Naive thymus-derived CD4-positive, alpha-beta T cell (primary cell): ENCODE measurements at regions not wholly inside any gene's neighbourhood (a gene's known extent, or its start where the extent isn't known, plus 50 kb on each side); places are given as distances from the start of the nearest gene placed in this dataset.

ENCODE experiments used
- ATAC-seq: fragments of 150-1000 bp; cut with Tn5 transposase; 2 replicates; pipeline ENCODE4 v1.10.0; 2021; ENCODE audit warnings: mild to moderate bottlenecking, moderate library complexity
- CTCF ChIA-PET: fragments of 350-600 bp; sonication (Branson Sonifier 250); formaldehyde crosslinking; loops from one replicate; lab custom pipeline; 2021; ENCODE audit warnings: antibody characterized with exemption; lab: Charles Lee
- POLR2A ChIA-PET: fragments of 350-600 bp; sonication (Branson Sonifier 250); formaldehyde crosslinking; loops from one replicate; lab custom pipeline; 2021; ENCODE audit warnings: antibody characterized with exemption, inconsistent platforms; lab: Charles Lee
- DNase-seq, 9 donors: peaks; one replicate each; pipeline versions ENCODE4 v3.0.0 to v3.0.0-alpha.2; 2020 to 2022; ENCODE audit warnings: mixed read lengths in 1 of 9
- H3K27ac ChIP-seq: one replicate; pipeline ENCODE4 v1.7.0; 2013; ENCODE audit warnings: mild to moderate bottlenecking, low read depth, low read length, moderate library complexity
- H3K27me3 ChIP-seq, 2 donors: one replicate each; pipeline ENCODE4 v1.7.0; 2013; ENCODE audit warnings: low read length in 2 of 2, mild to moderate bottlenecking in 2 of 2, moderate library complexity in 2 of 2; ENCODE audit not compliant: control insufficient read depth in 2 of 2, insufficient read depth in 2 of 2
- H3K36me3 ChIP-seq, 3 experiments: 1 replicate in 2 of 3; 2 replicates in 1 of 3; pipeline ENCODE4 v1.7.0; 2013; ENCODE audit warnings: low read length in 3 of 3, mild to moderate bottlenecking in 3 of 3, moderate library complexity in 1 of 3; ENCODE audit not compliant: insufficient read depth in 3 of 3, control insufficient read depth in 2 of 3
- H3K4me1 ChIP-seq, 2 donors: one replicate each; pipeline ENCODE4 v1.7.0; 2013; ENCODE audit warnings: low read length in 2 of 2, mild to moderate bottlenecking in 2 of 2, moderate library complexity in 1 of 2; ENCODE audit not compliant: control insufficient read depth in 2 of 2, insufficient read depth in 2 of 2
- H3K4me3 ChIP-seq: 2 replicates; pipeline ENCODE4 v1.7.0; 2013; ENCODE audit warnings: mild to moderate bottlenecking, low read length
- H3K9me3 ChIP-seq, 3 experiments: 1 replicate in 2 of 3; 2 replicates in 1 of 3; pipeline ENCODE4 v1.7.0; 2013; ENCODE audit warnings: low read length in 3 of 3; ENCODE audit not compliant: control insufficient read depth in 2 of 3
- H3K27ac Mint-ChIP-seq, 9 donors: one replicate each; pipeline ENCODE4 v1.8.0; 2020 to 2022; ENCODE audit warnings: mixed read lengths in 9 of 9, mild to moderate bottlenecking in 8 of 9, moderate library complexity in 5 of 9, inconsistent platforms in 2 of 9
- H3K27me3 Mint-ChIP-seq, 5 donors: one replicate each; pipeline ENCODE4 v1.8.0; 2021 to 2022; ENCODE audit warnings: mixed read lengths in 5 of 5, mild to moderate bottlenecking in 1 of 5
- H3K36me3 Mint-ChIP-seq, 5 donors: one replicate each; pipeline ENCODE4 v1.8.0; 2020 to 2022; ENCODE audit warnings: mixed read lengths in 5 of 5, mild to moderate bottlenecking in 3 of 5, inconsistent platforms in 1 of 5
- H3K4me1 Mint-ChIP-seq, 7 donors: one replicate each; pipeline ENCODE4 v1.8.0; 2020 to 2022; ENCODE audit warnings: mixed read lengths in 7 of 7, mild to moderate bottlenecking in 3 of 7, inconsistent platforms in 1 of 7
- H3K4me3 Mint-ChIP-seq, 10 donors: one replicate each; pipeline ENCODE4 v1.8.0; 2020 to 2022; ENCODE audit warnings: mild to moderate bottlenecking in 10 of 10, mixed read lengths in 10 of 10, moderate library complexity in 6 of 10, inconsistent platforms in 2 of 10
- H3K9me3 Mint-ChIP-seq, 11 donors: one replicate each; pipeline ENCODE4 v1.8.0; 2020 to 2022; ENCODE audit warnings: mixed read lengths in 11 of 11, mild to moderate bottlenecking in 4 of 11, inconsistent platforms in 1 of 11, moderate library complexity in 1 of 11
- intact Hi-C, 2 donors: fragments of 100-400 bp; cut with micrococcal nuclease; formaldehyde crosslinking; loops; one replicate each; pipeline ENCODE4 v1.15.1; 2023

- no peaks in the 10 kb centered on the region for H3K27me3 ChIP-seq
- H3K27me3 Mint-ChIP-seq, result peaks cover 0 to 8% (median 0%) of the 10 kb centered on the region in 5 donors
- no peak overlapping the region for H3K27ac ChIP-seq
- no peaks in the 10 kb centered on the region for H3K4me1 ChIP-seq
- ChIA-PET POLR2A (no interaction called here), CTCF (no interaction called here)
- no peak overlapping the region for H3K4me3 ChIP-seq
- DNase-seq (no peak), ATAC-seq (no peak)
- H3K9me3 ChIP-seq, result no peaks in the 10 kb centered on the region
- H3K4me1 Mint-ChIP-seq, result no peaks in the 10 kb centered on the region
- intact Hi-C loops, result no loop called here
- H3K9me3 Mint-ChIP-seq, result peaks cover 0 to 8% (median 0%) of the 10 kb centered on the region in 11 donors
- no peak overlapping the region for H3K4me3 Mint-ChIP-seq
- H3K27ac Mint-ChIP-seq, result no peak overlapping the region
- H3K36me3 ChIP-seq, result no peaks in the 10 kb centered on the region
- H3K36me3 Mint-ChIP-seq, result no peaks in the 10 kb centered on the region
Observed at GRCh38 chr7:125010540-125010939, 80.9 kb upstream of the POT1 start.

- Histone ChIP-seq H3K27me3 (no peaks in the 10 kb centered on the region), H3K4me3 (no peak overlapping the region), H3K27ac (no peak overlapping the region), H3K36me3 (no peaks in the 10 kb centered on the region), H3K9me3 (no peaks in the 10 kb centered on the region), H3K4me1 (no peaks in the 10 kb centered on the region)
- POLR2A ChIA-PET, result no interaction called here
- peaks cover 0 to 12% (median 6%) of the 10 kb centered on the region in 5 donors for H3K36me3 Mint-ChIP-seq
- peaks cover 0 to 1% (median 0%) of the 10 kb centered on the region in 7 donors for H3K4me1 Mint-ChIP-seq
- CTCF ChIA-PET, result interaction anchor here (0.6 kb wide), 1 partner anchor 1133 kb away, joined by 3 read pairs; no protein-coding TSS in a partner anchor
- H3K4me3 Mint-ChIP-seq, result no peak overlapping the region
- H3K27me3 Mint-ChIP-seq, result no peaks in the 10 kb centered on the region
- no peak for ATAC-seq
- no peak for DNase-seq
- intact Hi-C loops, result no loop called here
- no peak overlapping the region for H3K27ac Mint-ChIP-seq
- peaks cover 0 to 19% (median 6%) of the 10 kb centered on the region in 11 donors for H3K9me3 Mint-ChIP-seq
Observed at GRCh38 chr7:124996778-124997177, 67.2 kb upstream of the POT1 start.

GRCh38 chr7:124992851-124993562 lies 63.4 kb upstream of the POT1 start:
- Mint-ChIP-seq H3K4me3 (no peak overlapping the region), H3K9me3 (peaks cover 0 to 10% (median 4%) of the 10 kb centered on the region in 11 donors), H3K36me3 (peaks cover 0 to 15% (median 3%) of the 10 kb centered on the region in 5 donors), H3K27me3 (no peaks in the 10 kb centered on the region), H3K27ac (no peak overlapping the region), H3K4me1 (peaks cover 0 to 1% (median 0%) of the 10 kb centered on the region in 7 donors)
- ChIA-PET POLR2A (no interaction called here), CTCF (no interaction called here)
- Histone ChIP-seq H3K4me1 (no peaks in the 10 kb centered on the region), H3K4me3 (no peak overlapping the region), H3K36me3 (no peaks in the 10 kb centered on the region), H3K9me3 (no peaks in the 10 kb centered on the region), H3K27me3 (no peaks in the 10 kb centered on the region), H3K27ac (no peak overlapping the region)
- ATAC-seq (no peak), DNase-seq (no peak)
- intact Hi-C loops, result no loop called here

GRCh38 chr7:124989911-124990310 lies 60.3 kb upstream of the POT1 start:
- H3K4me3 Mint-ChIP-seq, result no peak overlapping the region
- DNase-seq, result no peak
- no peak for ATAC-seq
- Histone ChIP-seq H3K4me3 (no peak overlapping the region), H3K27me3 (no peaks in the 10 kb centered on the region), H3K36me3 (no peaks in the 10 kb centered on the region), H3K27ac (no peak overlapping the region), H3K9me3 (no peaks in the 10 kb centered on the region), H3K4me1 (no peaks in the 10 kb centered on the region)
- H3K27ac Mint-ChIP-seq, result no peak overlapping the region
- POLR2A ChIA-PET, result no interaction called here
- peaks cover 0 to 16% (median 5%) of the 10 kb centered on the region in 11 donors for H3K9me3 Mint-ChIP-seq
- H3K27me3 Mint-ChIP-seq, result peaks cover 0 to 4% (median 0%) of the 10 kb centered on the region in 5 donors
- peaks cover 0 to 15% (median 3%) of the 10 kb centered on the region in 5 donors for H3K36me3 Mint-ChIP-seq
- intact Hi-C loops, result no loop called here
- H3K4me1 Mint-ChIP-seq, result peaks cover 0 to 1% (median 0%) of the 10 kb centered on the region in 7 donors
- CTCF ChIA-PET, result no interaction called here
